Suprapubic skin (tissue), 4 donors: ENCODE measurements at regions not wholly inside any gene's neighbourhood (a gene's known extent, or its start where the extent isn't known, plus 50 kb on each side); places are given as distances from the start of the nearest gene placed in this dataset.

Experiments used
- DNase-seq, 2 donors: peaks; one replicate each; pipeline ENCODE4 v3.0.0-alpha.2; 2019; ENCODE audit warnings: low spot score in 2 of 2
- H3K27ac ChIP-seq: fragments of 200-600 bp; sonication (generic); one replicate; pipeline ENCODE4 v1.5.1; 2019
- H3K27me3 ChIP-seq: fragments of 200-600 bp; sonication (generic); one replicate; pipeline ENCODE4 v1.5.1; 2019
- H3K36me3 ChIP-seq: fragments of 200-600 bp; sonication (generic); one replicate; pipeline ENCODE4 v1.5.1; 2019
- H3K4me1 ChIP-seq: fragments of 200-600 bp; sonication (generic); one replicate; pipeline ENCODE4 v1.5.1; 2019
- H3K4me3 ChIP-seq: fragments of 200-600 bp; sonication (generic); one replicate; pipeline ENCODE4 v1.5.1; 2019; ENCODE audit warnings: mild to moderate bottlenecking
- H3K9me3 ChIP-seq: fragments of 200-600 bp; sonication (generic); one replicate; pipeline ENCODE4 v1.5.1; 2019
- CTCF ChIP-seq, 2 donors: fragments of 200-600 bp in 1 of 2; fragments of 450-650 bp in 1 of 2; sonication (generic) in 1 of 2; IDR thresholded peaks; one replicate each; pipeline ENCODE4 v1.5.1; 2016 to 2019; ENCODE audit warnings: antibody characterized with exemption in 2 of 2, mild to moderate bottlenecking in 1 of 2, moderate library complexity in 1 of 2
- EP300 ChIP-seq: sonication (generic); formaldehyde crosslinking; IDR thresholded peaks from one replicate; pipeline ENCODE4 v1.6.1; 2017; ENCODE audit warnings: antibody characterized with exemption
- POLR2A ChIP-seq, 2 donors: fragments of 450-650 bp; IDR thresholded peaks; one replicate each; pipeline ENCODE4 v1.6.1; 2017; ENCODE audit warnings: antibody characterized with exemption in 2 of 2, mild to moderate bottlenecking in 2 of 2, moderate library complexity in 2 of 2
- POLR2AphosphoS5 ChIP-seq, 3 donors: sonication (generic); formaldehyde crosslinking; IDR thresholded peaks; one replicate each; pipeline ENCODE4 v1.6.1; 2017; ENCODE audit warnings: antibody characterized with exemption in 3 of 3
- WGBS: methylation state at CpG from one replicate; pipeline ENCODE4 v1.1.5; 2018; 5-methylcytosine and 5-hydroxymethylcytosine counted together

- H3K4me3 ChIP-seq: no peak overlapping the region
- 87% methylated on average over 2 of the region's 2 CpGs for WGBS
- TF ChIP-seq EP300 (no peak), POLR2A (IDR thresholded peaks at IDR 0.05) (no peak)
- no peaks in the 10 kb centered on the region for H3K9me3 ChIP-seq
- H3K27ac ChIP-seq: no peak overlapping the region
- DNase-seq: no peak
- H3K36me3 ChIP-seq: no peaks in the 10 kb centered on the region
- H3K4me1 ChIP-seq: no peaks in the 10 kb centered on the region
- H3K27me3 ChIP-seq: no peaks in the 10 kb centered on the region
Measured at GRCh38 chr2:180141600-180141999, 134.5 kb upstream of the CWC22 start.

DNA sequence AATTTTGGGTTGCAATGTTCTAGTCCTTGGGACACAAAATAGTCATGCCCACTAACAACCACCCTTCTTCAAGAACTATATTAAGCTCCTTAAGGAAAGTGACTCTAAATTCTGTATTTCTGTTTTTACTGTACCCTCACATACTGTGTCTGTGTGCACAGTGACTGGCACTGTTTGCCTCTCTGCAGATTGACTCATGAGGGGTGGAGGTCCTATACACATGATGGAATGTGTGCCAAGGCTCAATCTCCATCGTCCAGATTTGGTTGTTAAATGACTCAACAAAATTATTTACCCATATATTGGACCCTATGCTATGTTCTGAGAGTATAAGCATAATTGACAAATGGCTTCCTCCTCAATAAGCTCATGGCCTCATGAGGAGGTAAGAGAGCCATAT is 126.6 kb upstream of the CWC22 start:
- TF ChIP-seq POLR2AphosphoS5 (IDR thresholded peaks at IDR 0.05): no peak
- no peak for TF ChIP-seq POLR2A (IDR thresholded peaks at IDR 0.05)
- TF ChIP-seq CTCF (IDR thresholded peaks at IDR 0.05): no peak
- TF ChIP-seq EP300: no peak
- Histone ChIP-seq H3K27me3 (no peaks in the 10 kb centered on the region), H3K4me3 (no peak overlapping the region), H3K36me3 (no peaks in the 10 kb centered on the region), H3K4me1 (no peaks in the 10 kb centered on the region), H3K27ac (no peak overlapping the region), H3K9me3 (no peaks in the 10 kb centered on the region)
- 19% methylated on average over 1 of the region's 1 CpG for WGBS
- DNase-seq: no peak

GRCh38 chr2:180130403-180130802 is 123.3 kb upstream of the CWC22 start:
- Histone ChIP-seq H3K27me3 (no peaks in the 10 kb centered on the region), H3K36me3 (no peaks in the 10 kb centered on the region), H3K4me3 (no peak overlapping the region), H3K9me3 (no peaks in the 10 kb centered on the region), H3K27ac (no peak overlapping the region), H3K4me1 (peaks cover under 1% of the 10 kb centered on the region)
- no peak for TF ChIP-seq EP300
- no peak for TF ChIP-seq POLR2A (IDR thresholded peaks at IDR 0.05)
- no peak for TF ChIP-seq CTCF (IDR thresholded peaks at IDR 0.05)
- no peak for TF ChIP-seq POLR2AphosphoS5 (IDR thresholded peaks at IDR 0.05)
- no peak for DNase-seq

DNA sequence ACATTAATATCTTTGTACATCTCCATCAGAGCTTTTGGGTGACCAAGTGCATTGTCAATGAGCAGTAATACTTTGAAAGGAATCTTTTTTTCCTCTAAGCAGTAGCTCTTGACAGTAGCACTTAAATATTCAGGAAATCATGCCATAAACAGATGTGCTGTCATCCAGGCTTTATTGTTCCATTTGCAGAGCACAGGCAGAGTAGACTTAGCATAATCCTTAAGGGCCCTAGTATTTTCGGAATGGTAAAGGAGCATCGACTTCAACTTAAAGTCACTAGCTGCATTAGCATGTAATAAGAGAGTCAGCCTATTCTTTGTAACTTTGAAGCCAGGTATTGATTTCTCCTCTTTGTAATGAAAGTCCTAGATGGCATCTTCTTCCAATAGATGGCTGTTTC is 121.8 kb upstream of the CWC22 start:
- Histone ChIP-seq H3K36me3 (no peaks in the 10 kb centered on the region), H3K27me3 (no peaks in the 10 kb centered on the region), H3K4me1 (peaks cover 8% of the 10 kb centered on the region), H3K9me3 (no peaks in the 10 kb centered on the region), H3K27ac (no peak overlapping the region), H3K4me3 (no peak overlapping the region)
- no peak for TF ChIP-seq POLR2A (IDR thresholded peaks at IDR 0.05)
- no peak for TF ChIP-seq CTCF (IDR thresholded peaks at IDR 0.05)
- no peak for TF ChIP-seq EP300
- no peak for DNase-seq
- 95% methylated on average over 2 of the region's 2 CpGs for WGBS

DNA sequence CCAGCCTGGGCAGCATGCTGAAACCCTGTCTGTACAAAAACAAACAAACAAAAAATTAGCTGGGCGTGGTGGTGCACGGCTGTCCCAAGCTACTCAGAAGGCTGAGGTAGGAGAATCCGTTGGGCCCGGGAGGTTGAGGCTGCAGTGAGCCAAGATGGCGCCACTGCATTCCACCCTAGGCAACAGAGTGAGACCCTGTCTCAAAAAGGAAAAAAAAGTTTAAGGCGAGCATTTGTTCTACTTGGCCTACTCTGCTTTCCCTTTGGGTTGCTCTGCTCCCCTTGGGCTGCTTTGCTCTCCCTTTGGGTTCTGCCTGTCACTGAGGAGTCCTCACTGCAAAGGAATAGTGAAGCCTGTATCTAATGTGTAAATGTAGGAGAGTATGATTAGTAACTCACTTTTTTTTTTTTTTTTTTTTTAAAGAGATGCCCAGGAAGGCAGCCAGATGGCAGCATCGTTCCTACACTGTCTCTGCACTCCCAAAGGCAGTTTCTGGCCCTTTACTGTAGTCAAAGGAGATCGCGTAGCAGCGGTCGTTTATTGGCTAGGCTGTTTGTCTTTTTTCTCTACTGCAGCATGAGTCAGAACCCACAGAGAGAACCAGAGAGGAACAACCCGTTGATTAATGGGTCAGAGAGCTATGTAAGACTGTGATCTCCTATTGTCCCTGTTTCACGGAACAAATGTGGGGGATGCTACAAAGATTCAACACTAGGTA is 118.3 kb upstream of the CWC22 start:
- Histone ChIP-seq H3K9me3 (no peaks in the 10 kb centered on the region), H3K27me3 (no peaks in the 10 kb centered on the region), H3K27ac (no peak overlapping the region), H3K4me1 (peaks cover 8% of the 10 kb centered on the region), H3K36me3 (no peaks in the 10 kb centered on the region), H3K4me3 (no peak overlapping the region)
- TF ChIP-seq POLR2AphosphoS5 (IDR thresholded peaks at IDR 0.05): no peak
- TF ChIP-seq POLR2A (IDR thresholded peaks at IDR 0.05): no peak
- TF ChIP-seq CTCF (IDR thresholded peaks at IDR 0.05): peak in 1 of 2 donors; percentile 40
- 24% methylated on average over 13 of the region's 13 CpGs for WGBS
- peak in 1 of 2 donors; percentile 59 for DNase-seq
